ENCODE measurements at regions not wholly inside any gene's neighbourhood (a gene's known extent, or its start where the extent isn't known, plus 50 kb on each side); places are given as distances from the start of the nearest gene placed in this dataset.

- Histone ChIP-seq H3K27me3 (ENCODE audit: control insufficient read depth, insufficient read depth, low read length) (no peaks in the 10 kb centered on the region), H3K36me3 (ENCODE audit: control insufficient read depth, insufficient read depth, low read length) (no peaks in the 10 kb centered on the region), H3K4me3 (ENCODE audit: low read depth, low read length) (no peak overlapping the region)
- TF ChIP-seq CTCF (IDR thresholded peaks at IDR 0.05; ENCODE audit: insufficient read depth, low read depth, low read length), result no peak
- no peak for DNase-seq (ENCODE audit: low read depth)
- CTCF ChIA-PET, result no interaction called here
- POLR2A ChIA-PET, result no interaction called here
These were observed 706.6 kb downstream of the PCDH19 start for GRCh38 chrX:99703473-99703872.

- DNase-seq (ENCODE audit: low read depth), result no peak
- POLR2A ChIA-PET, result no interaction called here
- CTCF ChIA-PET, result no interaction called here
- TF ChIP-seq CTCF (IDR thresholded peaks at IDR 0.05; ENCODE audit: insufficient read depth, low read depth, low read length), result no peak
- no peaks in the 10 kb centered on the region for H3K36me3 ChIP-seq (ENCODE audit: control insufficient read depth, insufficient read depth, low read length)
- H3K4me3 ChIP-seq (ENCODE audit: low read depth, low read length), result no peak overlapping the region
- H3K27me3 ChIP-seq (ENCODE audit: control insufficient read depth, insufficient read depth, low read length), result no peaks in the 10 kb centered on the region
These were observed 711.6 kb downstream of the PCDH19 start for GRCh38 chrX:99698451-99698850.

GRCh38 chrX:99663136-99663535 lies 746.9 kb downstream of the PCDH19 start:
- H3K36me3 ChIP-seq (ENCODE audit: control insufficient read depth, insufficient read depth, low read length), result no peaks in the 10 kb centered on the region
- no peaks in the 10 kb centered on the region for H3K27me3 ChIP-seq (ENCODE audit: control insufficient read depth, insufficient read depth, low read length)
- CTCF ChIA-PET, result no interaction called here
- no peak for TF ChIP-seq CTCF (IDR thresholded peaks at IDR 0.05; ENCODE audit: insufficient read depth, low read depth, low read length)
- no peak overlapping the region for H3K4me3 ChIP-seq (ENCODE audit: low read depth, low read length)
- POLR2A ChIA-PET, result no interaction called here
- no peak for DNase-seq (ENCODE audit: low read depth)

- no peak for TF ChIP-seq CTCF (IDR thresholded peaks at IDR 0.05; ENCODE audit: insufficient read depth, low read depth, low read length)
- Histone ChIP-seq H3K4me3 (ENCODE audit: low read depth, low read length) (no peak overlapping the region), H3K27me3 (ENCODE audit: control insufficient read depth, insufficient read depth, low read length) (no peaks in the 10 kb centered on the region), H3K36me3 (ENCODE audit: control insufficient read depth, insufficient read depth, low read length) (no peaks in the 10 kb centered on the region)
- DNase-seq (ENCODE audit: low read depth), result no peak
- POLR2A ChIA-PET, result no interaction called here
- CTCF ChIA-PET, result no interaction called here
These were observed 755.9 kb downstream of the PCDH19 start for GRCh38 chrX:99654188-99654587.

- ChIA-PET POLR2A (no interaction called here), CTCF (no interaction called here)
- no peak for TF ChIP-seq CTCF (IDR thresholded peaks at IDR 0.05; ENCODE audit: insufficient read depth, low read depth, low read length)
These were observed 756.7 kb downstream of the PCDH19 start for GRCh38 chrX:99653352-99653751.

More at GRCh38 chrX:99653352-99653751, 756.7 kb downstream of the PCDH19 start:
- H3K27me3 ChIP-seq (ENCODE audit: control insufficient read depth, insufficient read depth, low read length), result no peaks in the 10 kb centered on the region
- no peak for DNase-seq (ENCODE audit: low read depth)
- no peaks in the 10 kb centered on the region for H3K36me3 ChIP-seq (ENCODE audit: control insufficient read depth, insufficient read depth, low read length)
- H3K4me3 ChIP-seq (ENCODE audit: low read depth, low read length), result no peak overlapping the region

Data from BJ (cell line).